Brain microvascular endothelial cell (primary cell): ENCODE measurements at regions not wholly inside any gene's neighbourhood (a gene's known extent, or its start where the extent isn't known, plus 50 kb on each side); places are given as distances from the start of the nearest gene placed in this dataset.

Experiments
- DNase-seq: peaks from one replicate; pipeline ENCODE4 v3.0.0-alpha.2; 2020
- H3K27ac ChIP-seq: fragments of 250-450 bp; sonication (Bioruptor Pico); 2 replicates; pipeline ENCODE4 v1.5.1; 2020; ENCODE audit warnings: mild to moderate bottlenecking, moderate library complexity
- H3K27me3 ChIP-seq: fragments of 250-450 bp; sonication (Bioruptor Pico); replicated peaks from 2 replicates; pipeline ENCODE4 v1.5.1; 2020; ENCODE audit warnings: mild to moderate bottlenecking
- H3K36me3 ChIP-seq: fragments of 250-450 bp; sonication (Bioruptor Pico); replicated peaks from 2 replicates; pipeline ENCODE4 v1.5.1; 2020; ENCODE audit warnings: mild to moderate bottlenecking
- H3K4me3 ChIP-seq: 2 replicates; pipeline ENCODE4 v1.5.1; 2011; ENCODE audit warnings: low read depth, mild to moderate bottlenecking, control low read depth, low read length, moderate library complexity
- CTCF ChIP-seq: IDR thresholded peaks from 2 replicates; pipeline ENCODE4 v1.5.1; 2011; ENCODE audit warnings: low read depth, mild to moderate bottlenecking, moderate library complexity, low read length, control low read depth, inconsistent platforms; ENCODE audit errors: missing control alignments
- in situ Hi-C: cut with HindIII; loops from 2 replicates; pipeline ENCODE4 v1.10.0; 2017; ENCODE audit warnings: low sequenced_read_pairs, low pct_ligation_motif_present

GRCh38 chrX:1720836-1721235 lies 106.0 kb downstream of the ASMT start:
- H3K27me3 ChIP-seq = no peaks in the 10 kb centered on the region
- no peak for TF ChIP-seq CTCF
- H3K4me3 ChIP-seq = no peak overlapping the region
- no peak overlapping the region for H3K27ac ChIP-seq
- in situ Hi-C loops = no loop called here
- no peak for DNase-seq
- H3K36me3 ChIP-seq = no peaks in the 10 kb centered on the region

DNA sequence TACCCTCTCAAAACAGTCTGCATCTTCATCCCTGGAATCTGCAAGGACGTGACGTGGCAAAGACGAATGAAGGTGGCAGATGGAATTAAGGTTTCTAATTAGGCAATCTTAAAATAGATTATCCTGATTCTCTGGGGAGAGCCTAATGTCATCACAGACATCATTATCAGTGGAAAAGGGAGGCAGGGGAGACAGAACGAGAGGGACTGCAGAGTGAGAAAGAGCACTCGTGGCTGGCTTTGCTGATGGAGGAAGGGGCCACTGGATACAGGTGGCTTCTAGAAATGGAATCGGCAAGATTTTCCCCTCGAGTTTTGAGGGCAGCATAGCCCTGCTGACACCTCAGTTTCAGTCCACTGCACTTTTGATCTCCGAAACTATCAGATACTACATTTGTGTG lies 110.6 kb downstream of the ASMT start:
- Histone ChIP-seq H3K4me3 (no peak overlapping the region), H3K27me3 (no peaks in the 10 kb centered on the region), H3K36me3 (no peaks in the 10 kb centered on the region), H3K27ac (no peak overlapping the region)
- no peak for TF ChIP-seq CTCF
- in situ Hi-C loops = no loop called here
- DNase-seq = no peak

DNA sequence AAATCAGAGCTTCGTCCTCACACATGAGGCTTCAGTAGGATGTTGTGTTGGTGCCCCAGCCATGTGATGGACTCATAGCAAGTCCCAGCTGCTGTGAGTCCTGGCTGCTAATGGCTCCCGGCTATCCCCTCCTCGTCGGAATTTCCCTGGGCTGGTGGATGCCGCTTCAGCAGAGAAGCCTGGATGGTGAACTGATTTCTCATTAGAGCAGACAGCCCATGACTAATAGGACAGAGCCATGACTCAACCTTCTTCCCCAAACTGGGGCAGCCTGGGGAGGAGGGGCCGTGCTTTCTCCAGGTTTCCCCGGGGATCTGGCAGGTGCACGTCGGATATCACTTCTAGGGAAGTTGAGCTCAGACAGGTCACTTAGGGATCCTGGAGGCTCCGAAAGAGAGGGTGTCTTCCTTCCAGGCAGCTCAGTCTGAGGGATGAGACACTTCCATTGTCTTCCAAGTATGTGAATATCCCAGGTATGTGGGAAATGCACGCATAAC lies 112.7 kb downstream of the ASMT start:
- in situ Hi-C loops = no loop called here
- TF ChIP-seq CTCF = no peak
- no peak overlapping the region for H3K4me3 ChIP-seq
- H3K27ac ChIP-seq = no peak overlapping the region
- peak; percentile 55 for DNase-seq
- no peaks in the 10 kb centered on the region for H3K27me3 ChIP-seq
- H3K36me3 ChIP-seq = no peaks in the 10 kb centered on the region

DNA sequence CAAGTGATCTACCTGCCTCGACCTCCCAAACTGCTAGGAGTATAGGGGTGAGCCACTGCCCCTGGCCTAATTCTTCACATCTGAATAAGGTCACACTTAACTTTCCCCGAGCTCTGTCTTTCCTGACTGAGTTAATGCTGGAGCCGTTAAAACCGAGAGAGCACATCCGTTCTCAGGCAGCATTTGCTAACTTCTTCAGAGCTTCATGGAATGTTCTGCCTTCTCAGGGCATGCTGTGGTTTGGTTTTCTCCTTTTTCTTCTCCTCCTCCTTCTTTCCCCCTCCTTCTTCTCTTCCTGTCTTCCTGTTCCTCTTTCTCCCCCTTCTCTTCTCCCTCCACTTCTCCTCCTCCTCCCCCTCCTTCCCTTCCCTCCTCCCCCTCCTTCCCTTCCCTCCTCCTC lies 119.9 kb downstream of the ASMT start:
- no peak overlapping the region for H3K4me3 ChIP-seq
- H3K36me3 ChIP-seq = no peaks in the 10 kb centered on the region
- no peaks in the 10 kb centered on the region for H3K27me3 ChIP-seq
- H3K27ac ChIP-seq = no peak overlapping the region
- in situ Hi-C loops = no loop called here
- TF ChIP-seq CTCF = no peak
- DNase-seq = no peak

- no peak overlapping the region for H3K27ac ChIP-seq
- H3K36me3 ChIP-seq = no peaks in the 10 kb centered on the region
- H3K27me3 ChIP-seq = no peaks in the 10 kb centered on the region
- no peak overlapping the region for H3K4me3 ChIP-seq
- in situ Hi-C loops = no loop called here
- TF ChIP-seq CTCF = no peak
- no peak for DNase-seq
Measured at GRCh38 chrX:1741816-1742394, 127.0 kb downstream of the ASMT start.

- in situ Hi-C loops = no loop called here
- TF ChIP-seq CTCF = no peak
- Histone ChIP-seq H3K4me3 (no peak overlapping the region), H3K36me3 (no peaks in the 10 kb centered on the region), H3K27ac (no peak overlapping the region), H3K27me3 (no peaks in the 10 kb centered on the region)
- DNase-seq = no peak
Measured at GRCh38 chrX:1743105-1743504, 128.2 kb downstream of the ASMT start.
